Subcutaneous abdominal adipose tissue (tissue), 5 donors: ENCODE measurements at regions not wholly inside any gene's neighbourhood (a gene's known extent, or its start where the extent isn't known, plus 50 kb on each side); places are given as distances from the start of the nearest gene placed in this dataset.
"Not testable (repeated sequence)": the region's sequence is repeated elsewhere in the genome, so short reads cannot be mapped to it uniquely, and the experiment has no call there.

Experiments
- H3K27ac ChIP-seq: one replicate; pipeline ENCODE4 v1.7.0; 2013; ENCODE audit warnings: low read depth, mild to moderate bottlenecking, inconsistent platforms, low read length, moderate library complexity
- H3K27me3 ChIP-seq, 5 donors: one replicate each; pipeline ENCODE4 v1.7.0; 2013; ENCODE audit warnings: low read length in 5 of 5, inconsistent platforms in 1 of 5; ENCODE audit not compliant: control insufficient read depth in 5 of 5, insufficient read depth in 4 of 5
- H3K36me3 ChIP-seq, 5 donors: one replicate each; pipeline ENCODE4 v1.7.0; 2013; ENCODE audit warnings: low read length in 5 of 5; ENCODE audit not compliant: control insufficient read depth in 5 of 5, insufficient read depth in 5 of 5
- H3K4me1 ChIP-seq, 5 donors: one replicate each; pipeline ENCODE4 v1.7.0; 2013; ENCODE audit warnings: low read length in 5 of 5, mild to moderate bottlenecking in 3 of 5, moderate library complexity in 1 of 5; ENCODE audit not compliant: control insufficient read depth in 5 of 5, insufficient read depth in 5 of 5
- H3K4me3 ChIP-seq, 5 donors: one replicate each; pipeline ENCODE4 v1.7.0; 2013; ENCODE audit warnings: low read length in 5 of 5, low read depth in 1 of 5
- H3K9ac ChIP-seq, 5 donors: one replicate each; pipeline ENCODE4 v1.7.0; 2013; ENCODE audit warnings: low read length in 5 of 5, mild to moderate bottlenecking in 4 of 5, moderate library complexity in 3 of 5
- H3K9me3 ChIP-seq, 5 donors: one replicate each; pipeline ENCODE4 v1.7.0; 2013; ENCODE audit warnings: low read length in 5 of 5; ENCODE audit not compliant: control insufficient read depth in 5 of 5
- donor health status: healthy.
- donor health status: healthy.
- donor health status: healthy.
- donor health status: healthy.
- donor health status: healthy.

- Histone ChIP-seq H3K9ac (no peak overlapping the region), H3K4me3 (no peak overlapping the region), H3K4me1 (peaks cover 0 to 9% (median 9%) of the 10 kb centered on the region in 5 donors)
Measured at GRCh38 chr2:83196225-83196624, 1262.9 kb downstream of the SUCLG1 start.

GRCh38 chr2:83191316-83191715 is 1267.8 kb downstream of the SUCLG1 start:
- Histone ChIP-seq H3K4me1 (peaks cover 0 to 17% (median 11%) of the 10 kb centered on the region in 5 donors), H3K36me3 (no peaks in the 10 kb centered on the region), H3K9ac (no peak overlapping the region), H3K27me3 (no peaks in the 10 kb centered on the region), H3K9me3 (no peaks in the 10 kb centered on the region), H3K27ac (no peak overlapping the region), H3K4me3 (no peak overlapping the region)

More at GRCh38 chr2:83196225-83196624, 1262.9 kb downstream of the SUCLG1 start:
- no peaks in the 10 kb centered on the region for H3K9me3 ChIP-seq
- H3K27me3 ChIP-seq: no peaks in the 10 kb centered on the region
- H3K27ac ChIP-seq: no peak overlapping the region
- H3K36me3 ChIP-seq: no peaks in the 10 kb centered on the region

- peak overlapping the region in 1 of 5 donors; percentile 25 for H3K9ac ChIP-seq
Measured at GRCh38 chr2:83186105-83186760, 1272.8 kb downstream of the SUCLG1 start.

GRCh38 chr2:83180862-83181530 is 1278.1 kb downstream of the SUCLG1 start:
- H3K4me1 ChIP-seq: peaks cover 0 to 14% (median 6%) of the 10 kb centered on the region in 5 donors
- not testable (repeated sequence) for H3K4me3 ChIP-seq, H3K9me3 ChIP-seq, H3K36me3 ChIP-seq, H3K27me3 ChIP-seq, H3K9ac ChIP-seq, H3K27ac ChIP-seq

More at GRCh38 chr2:83186105-83186760, 1272.8 kb downstream of the SUCLG1 start:
- no peaks in the 10 kb centered on the region for H3K36me3 ChIP-seq
- no peaks in the 10 kb centered on the region for H3K27me3 ChIP-seq
- H3K4me1 ChIP-seq: peaks cover 2 to 20% (median 17%) of the 10 kb centered on the region in 5 donors
- peak overlapping the region in 3 of 5 donors; percentile 10 to 24 (median 22) for H3K4me3 ChIP-seq
- H3K27ac ChIP-seq: no peak overlapping the region
- H3K9me3 ChIP-seq: no peaks in the 10 kb centered on the region

- Histone ChIP-seq H3K9ac (no peak overlapping the region), H3K4me3 (no peak overlapping the region), H3K27me3 (no peaks in the 10 kb centered on the region), H3K4me1 (peaks cover 0 to 7% (median 0%) of the 10 kb centered on the region in 5 donors), H3K36me3 (no peaks in the 10 kb centered on the region), H3K27ac (no peak overlapping the region), H3K9me3 (peaks cover 0 to 3% (median 0%) of the 10 kb centered on the region in 5 donors)
Measured at GRCh38 chr2:83176539-83176938, 1282.5 kb downstream of the SUCLG1 start.

- peaks cover 0 to 7% (median 0%) of the 10 kb centered on the region in 5 donors for H3K4me1 ChIP-seq
- no peaks in the 10 kb centered on the region for H3K27me3 ChIP-seq
- no peak overlapping the region for H3K27ac ChIP-seq
- no peak overlapping the region for H3K4me3 ChIP-seq
- H3K9me3 ChIP-seq: peaks cover 0 to 3% (median 0%) of the 10 kb centered on the region in 5 donors
- H3K36me3 ChIP-seq: no peaks in the 10 kb centered on the region
- no peak overlapping the region for H3K9ac ChIP-seq
Measured at GRCh38 chr2:83172841-83173240, 1286.2 kb downstream of the SUCLG1 start.

- H3K27ac ChIP-seq: no peak overlapping the region
- no peaks in the 10 kb centered on the region for H3K27me3 ChIP-seq
- no peak overlapping the region for H3K9ac ChIP-seq
- no peak overlapping the region for H3K4me3 ChIP-seq
- H3K36me3 ChIP-seq: no peaks in the 10 kb centered on the region
- H3K9me3 ChIP-seq: no peaks in the 10 kb centered on the region
- H3K4me1 ChIP-seq: peaks cover 0 to 7% (median 0%) of the 10 kb centered on the region in 5 donors
Measured at GRCh38 chr2:83168377-83168776, 1290.7 kb downstream of the SUCLG1 start.

- no peak overlapping the region for H3K9ac ChIP-seq
- no peaks in the 10 kb centered on the region for H3K4me1 ChIP-seq
- H3K9me3 ChIP-seq: no peaks in the 10 kb centered on the region
- no peak overlapping the region for H3K4me3 ChIP-seq
- H3K27me3 ChIP-seq: no peaks in the 10 kb centered on the region
- no peak overlapping the region for H3K27ac ChIP-seq
- H3K36me3 ChIP-seq: no peaks in the 10 kb centered on the region
Measured at GRCh38 chr2:83162421-83162820, 1296.7 kb downstream of the SUCLG1 start.

- no peak overlapping the region for H3K9ac ChIP-seq
Measured at GRCh38 chr2:83160571-83160970, 1298.5 kb downstream of the SUCLG1 start.

GRCh38 chr2:83155826-83156225 is 1303.3 kb downstream of the SUCLG1 start:
- Histone ChIP-seq H3K27me3 (no peaks in the 10 kb centered on the region), H3K9ac (no peak overlapping the region), H3K4me3 (no peak overlapping the region), H3K36me3 (no peaks in the 10 kb centered on the region), H3K4me1 (no peaks in the 10 kb centered on the region), H3K9me3 (no peaks in the 10 kb centered on the region), H3K27ac (no peak overlapping the region)

More at GRCh38 chr2:83160571-83160970, 1298.5 kb downstream of the SUCLG1 start:
- H3K9me3 ChIP-seq: no peaks in the 10 kb centered on the region
- no peak overlapping the region for H3K27ac ChIP-seq
- no peak overlapping the region for H3K4me3 ChIP-seq
- H3K4me1 ChIP-seq: no peaks in the 10 kb centered on the region
- H3K27me3 ChIP-seq: no peaks in the 10 kb centered on the region
- H3K36me3 ChIP-seq: no peaks in the 10 kb centered on the region
